NCI-H82 treated with DMSO at 0.1 percent for 48 hours (cell line): ENCODE measurements at regions not wholly inside any gene's neighbourhood (a gene's known extent, or its start where the extent isn't known, plus 50 kb on each side); places are given as distances from the start of the nearest gene placed in this dataset.

Experiments used
- DNase-seq: peaks from one replicate; lab custom pipeline; 2025; ENCODE audit not compliant: unreplicated experiment; lab: John Stamatoyannopoulos, UW

DNA sequence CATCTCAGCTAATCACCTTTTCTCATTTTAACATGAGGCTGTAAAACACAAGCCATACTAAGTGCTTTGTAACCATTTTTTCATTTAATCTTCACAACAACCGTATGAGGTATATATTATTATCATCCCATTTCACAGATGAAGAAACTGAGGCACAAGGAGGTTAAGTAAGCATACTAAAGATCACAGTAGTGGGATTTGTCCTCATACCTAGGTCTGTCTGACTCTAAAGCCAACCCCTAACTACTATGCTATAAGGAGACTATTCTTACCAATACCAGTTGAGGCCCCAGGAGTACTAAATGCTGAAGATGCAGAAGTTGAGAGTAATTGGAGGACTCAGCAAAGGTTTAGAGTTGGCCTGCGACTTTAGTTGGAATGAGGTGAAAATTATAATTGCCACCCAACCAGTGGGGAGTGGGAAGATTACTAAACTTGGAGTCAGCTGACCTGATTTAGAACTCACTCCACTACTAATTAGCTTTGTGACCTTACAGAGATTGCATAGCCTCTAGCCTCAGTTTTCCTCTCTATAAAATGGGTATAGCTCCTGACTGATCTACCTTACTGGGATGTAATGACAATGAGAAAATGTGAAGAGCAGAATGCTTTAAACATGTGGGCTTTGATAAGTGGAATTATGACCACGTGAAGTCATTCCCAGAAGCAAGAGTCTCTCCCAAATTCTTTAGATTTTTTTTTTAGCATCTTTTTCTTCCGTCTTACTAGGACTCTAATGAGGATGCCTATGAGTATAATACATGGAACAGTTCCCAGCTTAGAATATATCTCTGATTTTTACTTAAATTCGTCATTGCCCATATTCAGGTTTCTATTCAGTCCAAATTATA, 85.8 kb upstream of the IPO9 start:
- DNase-seq, result no peak

DNA sequence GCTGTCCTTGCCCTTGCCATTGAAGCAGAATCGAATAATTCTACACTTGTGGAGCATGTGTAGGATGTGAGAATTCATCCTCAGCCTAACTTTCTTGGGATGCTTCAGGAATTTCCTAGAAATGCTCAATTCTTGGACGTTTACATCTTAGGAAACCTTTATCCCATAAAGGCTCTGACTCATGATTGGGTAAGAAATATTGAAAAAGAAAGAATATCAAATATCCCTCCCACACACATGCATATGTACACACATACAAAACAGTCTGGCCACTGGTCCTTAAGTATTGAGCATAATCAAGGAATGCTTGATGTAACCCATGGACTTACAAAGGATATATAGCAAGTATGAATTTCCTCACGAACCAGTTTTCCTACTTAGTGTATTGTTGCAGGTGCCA, 83.9 kb upstream of the IPO9 start:
- no peak for DNase-seq

DNA sequence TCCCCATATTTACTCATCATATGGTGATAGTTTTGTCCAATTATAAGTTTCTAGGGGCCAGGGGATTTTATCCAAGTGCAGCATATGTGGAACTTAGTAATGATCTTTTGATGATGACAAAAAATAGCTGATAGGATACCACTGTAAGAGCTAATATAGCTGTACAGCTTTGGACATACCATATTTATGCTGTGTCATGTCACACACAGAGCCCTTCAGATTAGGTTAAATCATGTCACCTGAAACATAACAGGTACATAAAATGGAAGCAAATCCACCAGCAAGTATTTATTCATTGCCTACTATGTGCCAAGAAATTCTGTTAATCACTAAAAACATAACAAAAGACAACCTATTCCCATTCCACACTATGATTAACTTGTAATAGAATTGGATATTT, 82.8 kb upstream of the IPO9 start:
- DNase-seq, result no peak

DNA sequence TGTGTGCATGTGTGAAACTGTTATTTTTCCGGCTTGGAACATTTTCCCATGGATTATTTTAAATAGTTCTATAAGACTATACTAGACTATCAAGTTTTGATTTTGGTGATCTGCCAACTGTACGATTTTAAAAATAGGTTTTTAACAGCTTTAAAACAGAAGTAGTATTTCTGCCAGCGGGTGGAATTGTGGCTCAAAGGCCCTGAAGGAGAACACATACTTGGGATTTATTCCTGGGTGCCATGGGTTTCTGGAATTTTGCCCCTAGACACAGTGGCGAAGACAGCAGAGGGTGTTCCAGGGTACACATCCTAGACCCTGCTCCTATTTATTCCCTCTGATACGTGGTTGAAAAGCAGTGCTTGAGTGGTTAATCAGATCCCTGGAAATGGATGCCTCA, 81.7 kb upstream of the IPO9 start:
- no peak for DNase-seq

DNA sequence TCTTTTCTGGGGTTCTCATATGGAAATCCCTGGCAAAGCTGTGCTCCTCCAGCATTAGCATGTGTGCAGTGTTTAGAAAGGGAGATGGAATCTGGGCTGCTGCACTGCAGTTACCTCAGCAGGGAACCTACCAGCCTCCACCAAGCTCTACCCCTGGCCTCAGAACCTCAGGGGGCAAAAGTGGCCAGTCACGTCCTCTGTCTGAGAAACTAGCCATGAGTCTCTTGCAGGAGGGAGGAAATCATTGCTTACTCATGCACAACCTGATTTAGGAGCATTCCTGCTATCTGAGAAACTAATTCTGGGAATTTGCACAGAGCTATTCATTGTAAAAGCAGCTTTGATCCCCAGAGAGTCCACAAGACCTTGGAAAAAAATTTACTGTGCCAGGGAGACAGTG, 80.6 kb upstream of the IPO9 start:
- no peak for DNase-seq

DNA sequence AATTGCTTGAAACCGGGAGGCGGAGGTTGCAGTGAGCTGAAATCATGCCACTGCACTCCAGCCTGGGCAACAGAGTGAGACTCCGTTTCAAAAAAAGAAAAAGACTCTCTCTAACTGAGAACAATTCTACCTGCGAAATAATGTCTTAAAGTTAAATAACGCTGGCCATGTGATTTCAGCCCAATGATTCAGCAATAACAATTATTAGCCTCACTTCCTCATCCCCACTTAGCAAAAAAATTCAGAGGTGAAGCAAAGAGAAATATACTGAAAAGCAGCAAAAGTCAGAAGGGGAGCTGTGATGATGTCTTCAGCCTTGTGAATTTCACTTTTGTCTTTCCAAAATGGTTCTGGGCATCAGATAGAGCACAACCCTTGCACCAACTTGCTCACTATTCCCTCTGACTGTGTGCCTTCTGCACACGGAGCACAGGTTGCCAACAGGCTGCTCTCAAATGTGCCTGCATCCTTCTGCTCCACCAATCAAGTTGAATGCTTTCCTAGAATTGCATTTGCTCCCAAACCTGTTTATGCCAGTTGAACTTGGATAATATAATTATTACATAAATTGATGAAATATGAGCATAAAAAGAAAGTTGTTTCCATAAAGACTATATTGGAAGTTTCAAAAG, 79.8 kb upstream of the IPO9 start:
- no peak for DNase-seq

DNA sequence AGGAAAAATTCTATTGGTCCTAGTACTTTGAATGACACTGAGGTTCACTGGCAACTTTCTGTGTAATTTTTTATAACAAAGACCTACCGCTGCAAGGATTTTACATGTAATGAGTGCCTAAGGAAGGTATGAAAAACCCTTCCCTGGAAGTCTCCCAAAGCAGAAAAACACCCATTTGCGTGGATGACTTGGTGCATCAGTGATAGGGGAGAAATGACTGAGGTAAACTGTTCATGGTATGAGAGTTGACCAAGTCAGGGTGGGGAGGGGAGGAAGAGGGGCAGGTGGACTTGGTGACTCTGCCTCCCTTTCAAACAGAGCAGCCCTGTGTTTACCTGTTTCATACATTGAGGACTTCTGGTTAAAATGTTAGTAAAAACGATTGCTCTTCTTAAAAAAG, 78.8 kb upstream of the IPO9 start:
- DNase-seq, result no peak

DNA sequence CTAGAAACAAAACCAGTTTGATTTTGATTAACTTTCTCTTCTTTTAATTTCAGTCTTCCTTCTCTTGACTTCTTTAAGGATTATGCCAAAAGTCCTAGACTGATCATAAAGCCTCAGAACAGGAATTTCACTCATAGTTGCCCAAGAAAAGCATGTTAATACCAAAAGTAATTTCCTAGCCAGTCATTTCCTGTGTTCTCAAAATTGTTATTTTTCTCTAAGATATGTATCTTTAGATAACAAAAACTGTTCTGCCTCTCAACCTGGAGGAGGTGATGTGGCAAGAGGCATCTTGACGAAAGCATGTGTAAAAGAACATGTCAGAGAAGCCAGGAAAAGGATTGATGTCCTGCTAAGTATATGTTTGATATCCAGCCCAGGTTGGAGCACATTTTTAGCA, 78.0 kb upstream of the IPO9 start:
- no peak for DNase-seq

DNA sequence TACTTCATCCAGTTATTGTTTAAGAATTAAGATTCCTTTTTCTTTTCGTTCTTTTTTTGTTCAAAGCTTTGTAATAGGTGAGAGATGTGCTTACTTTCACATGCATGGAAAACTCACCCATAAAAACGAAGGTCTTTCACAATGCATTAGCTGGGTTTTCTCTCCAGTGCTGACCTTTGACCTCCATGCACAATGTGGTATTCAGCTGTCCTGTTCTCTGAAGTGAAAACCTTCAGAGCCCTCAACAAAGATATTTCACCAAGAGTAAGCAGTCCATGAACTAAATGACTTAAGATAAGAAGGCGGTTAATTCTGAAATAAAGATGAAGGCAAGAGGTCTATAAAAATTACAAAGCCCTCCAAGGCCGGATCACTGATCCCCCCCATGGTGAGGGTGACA, 77.1 kb upstream of the IPO9 start:
- no peak for DNase-seq

DNA sequence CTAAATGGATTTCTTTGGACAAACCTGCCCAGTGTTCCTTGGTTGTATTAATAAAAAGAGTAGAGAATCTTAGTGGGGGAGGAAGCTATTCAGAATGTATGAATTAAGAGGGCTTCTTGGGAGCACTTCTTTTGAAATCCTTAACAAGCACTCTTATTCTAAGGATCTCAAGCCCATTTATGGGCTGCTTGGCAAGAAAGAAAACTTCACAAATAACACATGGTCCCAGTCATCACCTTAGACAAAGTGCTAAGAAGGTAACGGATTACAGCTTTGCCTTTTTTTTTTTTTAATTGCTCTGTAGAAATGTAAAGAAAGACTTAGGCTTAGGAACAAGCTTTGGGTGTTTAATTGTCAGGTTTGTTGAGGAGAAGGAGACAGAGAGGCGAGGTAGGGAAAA, 76.6 kb upstream of the IPO9 start:
- DNase-seq, result no peak

DNA sequence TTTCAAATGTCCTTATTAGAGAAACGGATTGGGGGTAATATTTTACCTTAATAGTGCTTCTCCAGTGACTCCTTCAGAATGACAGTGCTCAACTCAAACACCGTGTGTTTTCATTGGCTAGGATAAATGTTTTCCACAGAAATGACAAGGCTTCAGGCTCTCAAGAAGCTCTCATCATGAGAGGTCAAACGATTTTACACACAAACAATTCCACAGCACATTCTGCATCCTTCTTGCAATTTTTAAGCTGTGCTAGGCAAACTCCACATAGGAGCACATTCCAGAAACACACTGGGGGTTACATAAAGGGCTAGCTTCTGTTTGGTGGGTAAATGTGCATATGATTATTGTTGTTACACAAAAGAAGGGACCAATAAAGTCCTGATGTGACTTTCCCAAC, 75.5 kb upstream of the IPO9 start:
- DNase-seq, result no peak

DNA sequence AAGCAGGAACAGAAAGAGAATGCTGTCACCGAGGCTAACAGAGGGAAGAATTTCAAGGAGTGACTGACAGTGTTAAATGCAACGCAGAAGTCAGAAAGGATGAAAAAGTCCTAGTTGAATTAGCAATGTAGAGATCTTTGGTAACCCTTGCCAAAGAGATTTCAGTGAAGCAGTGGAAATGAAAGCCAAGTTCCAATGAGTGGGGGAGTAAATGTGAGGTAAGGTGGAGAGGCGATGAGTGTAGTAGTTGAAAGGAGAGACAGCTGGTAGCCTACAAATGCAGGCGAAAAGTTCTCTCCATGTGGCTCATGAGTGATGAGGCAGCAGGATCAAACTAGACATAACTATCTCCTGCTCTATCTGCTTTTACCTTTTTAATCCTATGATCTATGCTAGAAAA, 74.6 kb upstream of the IPO9 start:
- no peak for DNase-seq

DNA sequence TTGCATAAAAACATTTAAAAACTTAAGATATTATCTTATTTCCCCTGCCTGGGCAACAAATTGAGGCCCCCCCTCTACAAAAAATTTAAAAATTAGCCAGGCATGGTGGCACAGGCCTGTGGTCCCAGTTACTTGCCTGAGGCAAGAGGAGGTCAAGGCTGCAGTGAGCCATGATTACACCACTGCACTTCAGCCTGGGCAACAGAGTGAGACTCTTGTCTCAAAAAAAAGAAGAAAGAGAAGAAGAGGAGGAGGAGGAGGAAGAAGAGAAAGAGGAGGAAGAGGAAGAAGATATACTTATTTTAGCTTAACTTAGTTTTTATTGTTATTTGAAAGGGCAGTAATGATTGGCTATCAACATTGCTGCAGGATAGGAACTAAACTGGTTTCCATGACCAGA, 73.8 kb upstream of the IPO9 start:
- DNase-seq, result no peak

DNA sequence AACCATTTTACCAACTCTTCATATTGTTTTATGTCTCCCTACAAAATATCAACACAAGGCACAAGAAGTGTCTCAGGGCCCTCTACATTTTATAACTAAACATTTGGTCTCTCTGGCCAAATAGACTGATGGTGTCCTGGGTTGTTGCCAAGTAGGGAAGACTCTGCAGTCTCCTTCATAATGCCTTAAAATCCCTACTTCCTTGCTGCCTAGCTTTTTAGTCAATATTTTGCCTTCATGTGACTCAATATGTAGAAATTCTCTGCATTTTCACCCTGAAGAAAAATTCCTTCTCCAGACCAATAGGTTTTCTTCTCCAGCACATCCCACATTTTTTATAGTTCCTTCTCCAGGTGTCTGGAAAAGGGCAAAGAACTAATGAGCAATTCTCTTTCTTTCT, 72.6 kb upstream of the IPO9 start:
- no peak for DNase-seq

DNA sequence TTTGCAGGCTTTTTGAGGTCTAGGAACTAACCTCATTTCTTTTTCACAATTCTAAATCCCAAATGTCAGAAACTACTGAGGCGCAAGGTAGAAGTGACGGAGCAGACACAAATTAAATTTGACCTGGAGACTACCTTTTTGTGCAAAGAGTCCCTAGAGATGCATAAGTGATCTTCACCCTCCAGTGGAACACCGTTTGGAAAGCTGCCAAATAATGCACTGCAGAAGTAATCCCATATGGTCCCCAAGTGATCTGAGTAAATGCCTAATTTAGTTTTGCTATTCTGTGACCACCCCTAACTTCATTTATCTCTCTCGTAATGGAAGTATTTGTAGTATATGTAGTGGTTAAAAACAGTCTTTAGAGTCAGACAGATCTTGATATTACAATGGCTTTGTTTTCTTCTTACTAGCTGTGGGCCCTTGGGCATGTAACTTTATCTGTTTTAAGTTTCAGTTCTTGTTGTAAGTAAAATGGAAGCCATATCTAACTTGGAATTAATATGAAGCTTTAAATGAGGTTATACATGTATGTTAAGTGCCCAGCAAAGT, 70.4 kb upstream of the IPO9 start:
- DNase-seq, result peak; percentile 19

DNA sequence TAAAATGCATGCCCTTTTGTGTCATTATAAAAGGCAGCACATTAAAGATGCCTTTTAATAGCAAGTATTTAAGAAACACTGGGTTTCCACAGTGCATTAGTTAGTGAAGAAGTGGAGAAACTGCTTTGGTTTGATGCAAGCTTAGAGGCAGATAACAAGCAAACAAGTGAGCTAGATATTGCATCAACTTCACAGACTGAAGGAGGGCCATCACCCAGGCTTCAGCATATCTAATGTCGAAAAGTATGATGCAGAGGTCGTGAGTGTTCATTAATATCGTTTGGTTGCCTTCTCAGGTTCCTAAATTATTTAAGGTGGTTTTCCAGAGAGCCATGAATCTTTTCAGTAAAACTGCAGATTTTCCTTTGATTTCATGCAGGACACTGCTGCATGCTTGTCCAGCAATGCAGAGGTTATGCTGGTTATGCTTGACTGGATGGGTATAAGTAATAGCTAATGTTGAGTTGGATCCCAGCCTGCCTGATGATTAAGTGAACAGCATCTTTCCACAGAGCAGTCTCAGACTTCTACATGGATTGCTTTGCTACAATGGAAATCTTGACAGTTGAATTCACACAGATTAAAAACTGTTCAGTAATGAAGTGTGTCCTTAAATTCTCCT, 69.7 kb upstream of the IPO9 start:
- no peak for DNase-seq

DNA sequence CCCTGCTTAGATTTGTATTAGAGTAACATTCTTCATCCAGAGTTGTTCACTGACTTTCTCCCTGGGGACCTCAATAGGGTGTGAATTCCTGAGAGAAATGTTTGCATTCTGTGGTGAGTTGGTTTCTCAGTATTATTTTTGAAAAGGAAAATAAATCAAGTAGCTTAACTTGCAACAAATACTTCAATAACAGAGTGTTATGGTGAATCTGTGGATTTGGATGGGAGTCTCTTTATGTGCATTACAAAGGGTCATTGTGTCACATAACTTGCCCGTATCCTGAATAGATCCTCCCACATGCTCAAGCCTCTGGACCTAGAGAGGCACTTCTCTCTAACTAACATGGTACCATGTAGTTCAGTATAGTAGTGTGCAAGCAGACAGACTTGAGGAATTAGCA, 68.4 kb upstream of the IPO9 start:
- no peak for DNase-seq

DNA sequence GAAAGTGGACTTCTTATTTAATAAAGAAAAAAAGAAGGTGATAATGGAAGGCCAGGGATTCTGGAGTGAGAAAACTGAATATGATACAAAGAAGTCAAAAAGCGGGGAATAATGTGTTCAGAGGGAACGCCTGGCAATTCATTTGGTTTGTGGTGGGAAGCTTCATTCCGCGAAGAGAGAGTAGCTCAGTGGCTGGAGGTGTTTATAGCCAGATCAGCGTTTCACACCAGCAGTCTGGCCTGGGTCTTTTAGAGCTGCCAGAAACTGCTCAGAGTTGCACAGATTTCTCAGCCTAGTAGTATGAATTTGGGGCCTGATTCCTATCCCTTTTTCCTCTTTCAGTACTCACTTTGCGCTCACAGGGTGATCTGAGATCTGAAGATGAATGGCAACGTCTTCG, 67.8 kb upstream of the IPO9 start:
- DNase-seq, result no peak

DNA sequence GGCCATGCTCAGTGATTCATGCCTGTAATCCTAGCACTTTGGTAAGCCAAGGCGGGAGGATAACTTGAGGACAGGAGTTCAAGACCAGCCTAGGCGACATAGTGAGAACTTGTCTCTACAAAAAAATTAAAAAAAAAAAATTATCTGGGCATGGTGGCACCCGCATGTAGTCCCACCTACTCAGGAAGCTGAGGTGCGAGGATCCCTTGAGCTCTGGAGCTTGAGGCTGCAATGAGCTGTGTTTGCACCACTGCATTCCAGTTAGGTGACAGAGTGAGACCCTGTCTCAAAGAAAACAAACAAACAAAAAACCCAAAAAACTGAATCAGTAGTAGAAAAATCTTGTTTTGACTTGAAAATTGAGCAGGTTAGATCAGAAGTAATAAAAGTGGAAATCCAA, 67.1 kb upstream of the IPO9 start:
- DNase-seq, result no peak

DNA sequence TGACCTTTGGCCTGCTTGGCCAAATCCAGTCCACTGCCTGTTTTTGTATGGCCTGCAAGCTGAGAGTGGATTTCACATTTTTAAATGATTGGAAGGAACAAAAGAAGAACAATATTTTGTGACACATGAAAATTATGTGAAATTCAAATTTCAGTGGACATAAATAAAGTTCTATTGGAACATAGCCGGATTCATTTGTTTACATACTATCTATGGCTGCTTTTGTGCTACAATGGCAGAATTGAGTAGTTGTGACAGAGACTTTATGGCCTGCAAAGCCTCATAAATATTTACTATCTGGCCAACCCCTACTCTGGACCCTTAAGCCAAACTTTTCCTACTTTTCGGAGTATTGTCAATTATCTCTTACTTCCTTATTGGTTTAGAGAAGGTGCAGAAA, 66.6 kb upstream of the IPO9 start:
- DNase-seq, result no peak

DNA sequence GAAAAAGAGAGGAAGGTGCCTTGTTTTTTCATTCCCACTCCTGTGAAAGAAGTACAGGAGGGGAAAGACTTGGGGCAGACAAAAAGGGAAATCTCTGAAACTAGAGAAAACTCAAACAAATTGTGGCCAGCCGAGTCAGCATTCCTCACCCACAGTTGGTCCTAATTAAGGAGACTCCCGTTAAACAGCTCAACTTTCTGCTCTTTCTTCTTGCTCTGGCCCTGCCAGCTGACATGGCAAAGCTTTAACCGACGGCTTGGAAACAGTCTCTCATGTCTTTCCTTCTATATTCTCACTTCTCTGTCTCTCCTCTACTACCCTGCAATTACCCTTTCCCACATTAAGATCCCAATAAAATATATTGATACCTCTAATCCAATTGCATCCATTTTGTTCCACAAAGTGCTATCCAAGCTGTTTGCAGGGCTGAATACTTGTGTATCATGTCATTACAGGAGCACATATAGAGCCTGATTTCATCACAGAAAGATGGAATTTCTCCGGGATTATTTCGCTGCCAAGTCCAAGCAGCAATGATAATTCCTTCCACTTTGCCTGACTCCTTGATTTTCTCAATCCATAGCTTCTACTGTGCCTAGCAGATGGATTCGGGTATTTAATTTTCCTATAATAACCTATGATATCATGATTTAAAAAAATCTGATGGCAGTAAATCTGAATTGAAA, 65.4 kb upstream of the IPO9 start:
- DNase-seq, result no peak

DNA sequence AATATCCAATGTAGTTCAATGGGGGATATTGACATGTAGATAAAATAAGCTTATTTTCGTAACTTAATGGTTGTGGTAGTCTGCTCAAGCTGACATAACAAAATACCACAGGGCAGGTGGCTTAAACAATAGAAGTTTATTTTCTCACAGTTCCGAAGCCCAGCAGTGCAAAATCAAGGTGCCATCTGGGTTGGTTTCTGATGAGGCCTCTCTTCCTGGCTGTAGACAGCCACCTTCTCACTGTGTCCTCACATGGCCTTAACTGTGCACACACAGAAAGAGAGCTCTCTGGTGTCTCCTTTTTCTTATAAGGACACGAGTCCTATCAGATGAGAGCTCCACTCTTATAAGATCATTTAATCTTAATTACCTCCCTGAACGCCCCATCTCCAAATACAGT, 64.8 kb upstream of the IPO9 start:
- DNase-seq, result no peak
